C4-2B (cell line): ENCODE measurements at regions not wholly inside any gene's neighbourhood (a gene's known extent, or its start where the extent isn't known, plus 50 kb on each side); places are given as distances from the start of the nearest gene placed in this dataset.

Experiments
- CTCF ChIP-seq: fragments of 450-650 bp; conservative IDR thresholded peaks from 2 replicates; pipeline ENCODE4 v1.5.1; 2017; ENCODE audit warnings: mild to moderate bottlenecking
- ZFX ChIP-seq: fragments of 450-650 bp; IDR thresholded peaks from 2 replicates; pipeline ENCODE4 v1.6.1; 2017

DNA sequence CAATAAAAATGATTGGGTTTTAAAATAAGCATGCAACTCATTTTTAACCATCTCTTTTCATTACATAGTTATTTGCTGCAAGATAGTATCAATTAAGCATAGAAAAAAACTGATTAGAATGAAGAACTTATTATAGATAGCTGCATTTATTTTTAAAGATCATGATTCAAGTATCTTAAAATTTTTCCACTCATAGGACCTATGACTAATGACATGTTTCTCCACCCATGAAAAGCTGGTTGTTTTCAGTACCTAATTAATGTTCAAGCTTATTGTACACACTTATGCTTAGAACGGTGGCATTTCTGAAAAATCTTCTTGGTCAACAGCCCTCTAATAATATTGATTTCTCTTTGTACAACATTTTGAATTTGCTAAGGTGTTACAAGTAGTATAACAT, 193.5 kb upstream of the PITX2 start:
- TF ChIP-seq CTCF: no peak
- no peak for TF ChIP-seq ZFX
